ENCODE measurements at regions not wholly inside any gene's neighbourhood (a gene's known extent, or its start where the extent isn't known, plus 50 kb on each side); places are given as distances from the start of the nearest gene placed in this dataset.

DNA sequence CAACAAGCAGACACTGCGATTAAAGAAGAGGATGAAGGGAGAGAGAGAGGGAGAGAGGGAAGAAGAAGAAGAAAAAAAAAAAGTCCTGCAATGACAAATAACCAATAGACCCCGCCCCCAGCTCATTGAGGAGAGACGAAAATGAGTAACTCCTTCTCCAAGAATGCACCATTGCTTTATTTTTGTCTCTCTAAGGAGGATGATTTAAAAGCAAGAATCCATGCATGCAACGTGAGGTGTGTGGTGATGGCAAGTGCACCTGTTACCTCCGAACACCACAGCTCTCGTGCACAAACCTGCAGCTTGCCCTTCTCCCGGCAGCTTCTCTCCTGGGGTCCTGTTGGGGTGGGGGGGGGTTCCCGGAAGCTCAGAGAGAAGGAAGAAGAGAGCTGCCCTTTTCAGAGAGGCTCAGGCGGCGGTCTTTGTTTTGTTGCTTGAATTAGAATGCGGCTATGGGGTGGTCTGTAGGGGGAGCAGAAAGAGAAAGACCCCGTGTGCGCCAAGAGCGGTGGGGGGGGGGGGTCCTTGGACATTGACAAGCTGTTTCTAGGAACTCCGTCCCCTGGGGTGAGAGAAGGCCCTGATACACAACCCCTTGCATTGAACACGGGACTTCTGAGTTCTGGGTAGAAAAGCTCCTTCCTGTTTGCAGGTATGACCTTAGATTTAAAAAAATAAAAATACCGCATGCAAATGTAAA lies 100.7 kb downstream of the CRLF2 start:
- TF ChIP-seq, protein P1, sequence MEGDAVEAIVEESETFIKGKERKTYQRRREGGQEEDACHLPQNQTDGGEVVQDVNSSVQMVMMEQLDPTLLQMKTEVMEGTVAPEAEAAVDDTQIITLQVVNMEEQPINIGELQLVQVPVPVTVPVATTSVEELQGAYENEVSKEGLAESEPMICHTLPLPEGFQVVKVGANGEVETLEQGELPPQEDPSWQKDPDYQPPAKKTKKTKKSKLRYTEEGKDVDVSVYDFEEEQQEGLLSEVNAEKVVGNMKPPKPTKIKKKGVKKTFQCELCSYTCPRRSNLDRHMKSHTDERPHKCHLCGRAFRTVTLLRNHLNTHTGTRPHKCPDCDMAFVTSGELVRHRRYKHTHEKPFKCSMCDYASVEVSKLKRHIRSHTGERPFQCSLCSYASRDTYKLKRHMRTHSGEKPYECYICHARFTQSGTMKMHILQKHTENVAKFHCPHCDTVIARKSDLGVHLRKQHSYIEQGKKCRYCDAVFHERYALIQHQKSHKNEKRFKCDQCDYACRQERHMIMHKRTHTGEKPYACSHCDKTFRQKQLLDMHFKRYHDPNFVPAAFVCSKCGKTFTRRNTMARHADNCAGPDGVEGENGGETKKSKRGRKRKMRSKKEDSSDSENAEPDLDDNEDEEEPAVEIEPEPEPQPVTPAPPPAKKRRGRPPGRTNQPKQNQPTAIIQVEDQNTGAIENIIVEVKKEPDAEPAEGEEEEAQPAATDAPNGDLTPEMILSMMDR (conservative IDR thresholded peaks at IDR 0.05; ENCODE audit: low read depth, low read length) = no peak
- TF ChIP-seq EZH2 (IDR thresholded peaks at IDR 0.05; ENCODE audit: low read length, unreplicated experiment) (no peak), EZH2phosphoT487 (IDR thresholded peaks at IDR 0.05; ENCODE audit: borderline replicate concordance, low read length) (no peak)

Data from PC-3 (cell line).